ENCODE measurements at regions not wholly inside any gene's neighbourhood (a gene's known extent, or its start where the extent isn't known, plus 50 kb on each side); places are given as distances from the start of the nearest gene placed in this dataset.

GRCh38 chr7:25622695-25623094 is 394.4 kb upstream of the NPVF start:
- no peak for TF ChIP-seq CTCF (IDR thresholded peaks at IDR 0.05)
- TF ChIP-seq EZH2 (IDR thresholded peaks at IDR 0.05; ENCODE audit: borderline replicate concordance, insufficient read depth, low read depth, low read length, poor library complexity, severe bottlenecking) = no peak
